RWPE1 (cell line): ENCODE measurements at regions not wholly inside any gene's neighbourhood (a gene's known extent, or its start where the extent isn't known, plus 50 kb on each side); places are given as distances from the start of the nearest gene placed in this dataset.

Source experiments
- CTCF ChIA-PET: fragments of 350-600 bp; sonication (Branson Sonifier 250); formaldehyde crosslinking; extraction: SDS; loops from one replicate; lab custom pipeline; 2021; lab: Yijun Ruan, JAX
- POLR2A ChIA-PET: fragments of 400-600 bp; formaldehyde crosslinking; extraction: SDS; loops from one replicate; lab custom pipeline; 2020; ENCODE audit warnings: antibody characterized with exemption; ENCODE audit not compliant: low non-redundant PET; lab: Yijun Ruan, JAX
- DNase-seq: peaks from one replicate; pipeline ENCODE4 v3.0.0; 2012; ENCODE audit warnings: low spot score
- H3K27ac ChIP-seq: fragments of 450-650 bp; 2 replicates; pipeline ENCODE4 v1.5.1; 2017
- CTCF ChIP-seq: fragments of 450-650 bp; conservative IDR thresholded peaks from 2 replicates; pipeline ENCODE4 v1.5.1; 2017; ENCODE audit warnings: low read depth, mild to moderate bottlenecking

GRCh38 chr10:109374215-109374614 lies 549.1 kb downstream of the XPNPEP1 start:
- no peak overlapping the region for H3K27ac ChIP-seq
- no peak for DNase-seq
- no peak for TF ChIP-seq CTCF
- ChIA-PET CTCF (no interaction called here), POLR2A (no interaction called here)

GRCh38 chr10:109359316-109359715 lies 564.0 kb downstream of the XPNPEP1 start:
- no peak for DNase-seq
- CTCF ChIA-PET: interaction anchor here (0.5 kb wide), 1 partner anchor 445 kb away, joined by 4 read pairs; no protein-coding TSS in a partner anchor
- POLR2A ChIA-PET: no interaction called here
- H3K27ac ChIP-seq: no peak overlapping the region
- TF ChIP-seq CTCF: no peak

GRCh38 chr10:109358325-109358724 lies 565.0 kb downstream of the XPNPEP1 start:
- ChIA-PET CTCF (interaction anchor here (0.6 kb wide), 1 partner anchor 76 kb away, joined by 3 read pairs; no protein-coding TSS in a partner anchor), POLR2A (no interaction called here)
- TF ChIP-seq CTCF: no peak
- no peak for DNase-seq
- H3K27ac ChIP-seq: no peak overlapping the region

GRCh38 chr10:109348324-109348723 lies 575.0 kb downstream of the XPNPEP1 start:
- ChIA-PET POLR2A (no interaction called here), CTCF (interaction anchor here (0.7 kb wide), 1 partner anchor 24 kb away, joined by 3 read pairs; no protein-coding TSS in a partner anchor)
- no peak overlapping the region for H3K27ac ChIP-seq
- TF ChIP-seq CTCF: no peak
- DNase-seq: no peak

GRCh38 chr10:109343293-109343692 lies 580.0 kb downstream of the XPNPEP1 start:
- ChIA-PET CTCF (interaction anchor here (0.7 kb wide), 1 partner anchor 18 kb away, joined by 5 read pairs; no protein-coding TSS in a partner anchor), POLR2A (no interaction called here)
- no peak overlapping the region for H3K27ac ChIP-seq
- TF ChIP-seq CTCF: no peak
- DNase-seq: no peak

GRCh38 chr10:109341986-109342385 lies 581.3 kb downstream of the XPNPEP1 start:
- POLR2A ChIA-PET: no interaction called here
- no peak for TF ChIP-seq CTCF
- H3K27ac ChIP-seq: no peak overlapping the region
- CTCF ChIA-PET: no interaction called here
- no peak for DNase-seq
